OCI-LY3 (cell line): ENCODE measurements at regions not wholly inside any gene's neighbourhood (a gene's known extent, or its start where the extent isn't known, plus 50 kb on each side); places are given as distances from the start of the nearest gene placed in this dataset.

Experiments
- H2AFZ ChIP-seq: fragments of 200-600, 300-600 bp; shearing (Covaris generic); 2 replicates; pipeline ENCODE4 v1.6.0; 2014; ENCODE audit warnings: antibody characterized with exemption, low read depth, low read length
- H3K27ac ChIP-seq: fragments of 200-600, 300-600 bp; sonication (generic); 2 replicates; pipeline ENCODE4 v1.5.1; 2014; ENCODE audit warnings: mild to moderate bottlenecking, low read length, moderate library complexity, mixed read lengths
- H3K27me3 ChIP-seq: fragments of 200-600, 300-600 bp; sonication (generic); 2 replicates; pipeline ENCODE4 v1.6.1; 2014; ENCODE audit warnings: low read depth, low read length, mixed read lengths
- H3K36me3 ChIP-seq: fragments of 200-600, 300-600 bp; sonication (generic); replicated peaks from 2 replicates; pipeline ENCODE3; 2014; ENCODE audit warnings: low read depth, low read length, mixed read lengths
- H3K4me1 ChIP-seq: fragments of 300-600, 200-600 bp; sonication (generic); 2 replicates; pipeline ENCODE4 v1.6.1; 2014; ENCODE audit warnings: low read length, mixed read lengths
- H3K4me2 ChIP-seq: fragments of 200-600, 300-600 bp; sonication (generic); 2 replicates; pipeline ENCODE4 v1.6.1; 2014; ENCODE audit warnings: low read length, mixed read lengths
- H3K4me3 ChIP-seq: fragments of 300-600, 200-600 bp; sonication (generic); 2 replicates; pipeline ENCODE4 v1.5.1; 2014; ENCODE audit warnings: antibody characterized with exemption, mild to moderate bottlenecking, low read length, moderate library complexity
- H3K79me2 ChIP-seq: fragments of 300-600, 200-600 bp; shearing (Covaris generic); 2 replicates; pipeline ENCODE4 v1.6.1; 2014; ENCODE audit warnings: mild to moderate bottlenecking, low read length, mixed read lengths
- H3K9ac ChIP-seq: fragments of 300-600, 200-600 bp; shearing (Covaris generic); 2 replicates; pipeline ENCODE4 v1.6.0; 2014; ENCODE audit warnings: mild to moderate bottlenecking, low read length, moderate library complexity
- H3K9me3 ChIP-seq: fragments of 200-600, 300-600 bp; shearing (Covaris generic); 2 replicates; pipeline ENCODE4 v1.6.1; 2014; ENCODE audit warnings: low read length, mixed read lengths; ENCODE audit not compliant: insufficient read depth
- H4K20me1 ChIP-seq: fragments of 200-600, 300-600 bp; sonication (generic); 2 replicates; pipeline ENCODE4 v1.6.1; 2016; ENCODE audit warnings: low read length, mixed read lengths; ENCODE audit not compliant: insufficient read depth
- EZH2phosphoT487 ChIP-seq: fragments of 200-600 bp; shearing (Covaris generic); IDR thresholded peaks from 2 replicates; pipeline ENCODE4 v1.6.1; 2018; ENCODE audit warnings: antibody characterized with exemption, mixed run types, low read depth
- TF ChIP-seq, protein P1 (sequence below): fragments of 200-600, 300-600 bp; sonication (generic); IDR thresholded peaks from 2 replicates; pipeline ENCODE4 v1.5.1; 2014; ENCODE audit warnings: antibody characterized with exemption, low read length, low read depth

DNA sequence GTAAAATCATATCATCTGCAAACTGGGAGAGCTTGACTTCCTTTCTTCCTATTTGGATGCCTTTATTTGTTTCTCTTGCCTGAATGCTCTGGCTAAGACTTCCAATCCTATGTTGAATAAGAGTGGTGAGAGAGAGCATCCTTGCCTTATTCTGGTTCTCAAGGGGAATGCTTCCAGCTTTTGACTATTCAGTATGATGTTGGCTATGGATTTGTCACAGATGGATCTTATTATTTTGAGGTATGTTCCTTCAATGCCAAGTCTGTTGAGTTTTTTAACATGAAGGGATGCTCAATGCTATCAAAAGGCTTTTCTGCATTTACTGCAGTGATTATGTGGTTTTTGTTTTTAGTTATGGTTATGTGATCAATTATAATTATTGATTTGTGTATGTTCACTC, 2144.6 kb upstream of the TENM3 start:
- no peaks in the 10 kb centered on the region for H4K20me1 ChIP-seq
- H3K27ac ChIP-seq: no peak overlapping the region
- H3K36me3 ChIP-seq: no peaks in the 10 kb centered on the region
- no peaks in the 10 kb centered on the region for H3K79me2 ChIP-seq
- H3K4me1 ChIP-seq: peaks cover 16% of the 10 kb centered on the region
- no peak for TF ChIP-seq EZH2phosphoT487
- TF ChIP-seq, protein P1, sequence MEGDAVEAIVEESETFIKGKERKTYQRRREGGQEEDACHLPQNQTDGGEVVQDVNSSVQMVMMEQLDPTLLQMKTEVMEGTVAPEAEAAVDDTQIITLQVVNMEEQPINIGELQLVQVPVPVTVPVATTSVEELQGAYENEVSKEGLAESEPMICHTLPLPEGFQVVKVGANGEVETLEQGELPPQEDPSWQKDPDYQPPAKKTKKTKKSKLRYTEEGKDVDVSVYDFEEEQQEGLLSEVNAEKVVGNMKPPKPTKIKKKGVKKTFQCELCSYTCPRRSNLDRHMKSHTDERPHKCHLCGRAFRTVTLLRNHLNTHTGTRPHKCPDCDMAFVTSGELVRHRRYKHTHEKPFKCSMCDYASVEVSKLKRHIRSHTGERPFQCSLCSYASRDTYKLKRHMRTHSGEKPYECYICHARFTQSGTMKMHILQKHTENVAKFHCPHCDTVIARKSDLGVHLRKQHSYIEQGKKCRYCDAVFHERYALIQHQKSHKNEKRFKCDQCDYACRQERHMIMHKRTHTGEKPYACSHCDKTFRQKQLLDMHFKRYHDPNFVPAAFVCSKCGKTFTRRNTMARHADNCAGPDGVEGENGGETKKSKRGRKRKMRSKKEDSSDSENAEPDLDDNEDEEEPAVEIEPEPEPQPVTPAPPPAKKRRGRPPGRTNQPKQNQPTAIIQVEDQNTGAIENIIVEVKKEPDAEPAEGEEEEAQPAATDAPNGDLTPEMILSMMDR: no peak
- H2AFZ ChIP-seq: no peak overlapping the region
- no peaks in the 10 kb centered on the region for H3K9me3 ChIP-seq
- no peak overlapping the region for H3K4me2 ChIP-seq
- H3K27me3 ChIP-seq: no peaks in the 10 kb centered on the region
- H3K9ac ChIP-seq: no peak overlapping the region
- no peak overlapping the region for H3K4me3 ChIP-seq

GRCh38 chr4:180099957-180100356, 2143.2 kb upstream of the TENM3 start:
- Histone ChIP-seq H3K27me3 (no peaks in the 10 kb centered on the region), H3K36me3 (no peaks in the 10 kb centered on the region), H2AFZ (peak overlapping the region; percentile 34; the same call in 1 of the 2 replicates), H3K27ac (no peak overlapping the region), H4K20me1 (no peaks in the 10 kb centered on the region), H3K4me3 (no peak overlapping the region), H3K4me1 (peaks cover 9% of the 10 kb centered on the region), H3K9ac (no peak overlapping the region), H3K4me2 (peak overlapping the region; percentile 23), H3K9me3 (no peaks in the 10 kb centered on the region), H3K79me2 (no peaks in the 10 kb centered on the region)
- TF ChIP-seq EZH2phosphoT487: no peak
- TF ChIP-seq, protein P1: no peak

- Histone ChIP-seq H3K9ac (no peak overlapping the region), H4K20me1 (no peaks in the 10 kb centered on the region), H3K79me2 (no peaks in the 10 kb centered on the region), H3K9me3 (no peaks in the 10 kb centered on the region), H3K4me3 (no peak overlapping the region), H2AFZ (no peak overlapping the region), H3K4me2 (no peak overlapping the region), H3K27ac (no peak overlapping the region), H3K4me1 (peaks cover 9% of the 10 kb centered on the region), H3K36me3 (no peaks in the 10 kb centered on the region), H3K27me3 (no peaks in the 10 kb centered on the region)
- TF ChIP-seq, protein P1: no peak
- no peak for TF ChIP-seq EZH2phosphoT487
These were observed 2142.5 kb upstream of the TENM3 start for GRCh38 chr4:180100433-180101344.

GRCh38 chr4:180101348-180102083, 2141.7 kb upstream of the TENM3 start:
- Histone ChIP-seq H4K20me1 (no peaks in the 10 kb centered on the region), H3K79me2 (no peaks in the 10 kb centered on the region), H3K27me3 (no peaks in the 10 kb centered on the region), H3K4me2 (no peak overlapping the region), H2AFZ (no peak overlapping the region), H3K36me3 (no peaks in the 10 kb centered on the region), H3K27ac (no peak overlapping the region), H3K9ac (no peak overlapping the region), H3K9me3 (no peaks in the 10 kb centered on the region), H3K4me3 (no peak overlapping the region), H3K4me1 (peaks cover 9% of the 10 kb centered on the region)
- TF ChIP-seq EZH2phosphoT487: no peak
- TF ChIP-seq, protein P1: no peak
